Lung (tissue), 11 donors: ENCODE measurements at regions not wholly inside any gene's neighbourhood (a gene's known extent, or its start where the extent isn't known, plus 50 kb on each side); places are given as distances from the start of the nearest gene placed in this dataset.

Experiments
- ATAC-seq: fragments of 200-7000 bp; cut with Tn5 transposase; one replicate; pipeline ENCODE4 v1.9.1; 2020; ENCODE audit warnings: moderate number of reproducible peaks; ENCODE audit not compliant: insufficient read depth, low FRiP score
- DNase-seq, 3 donors: peaks; one replicate each; pipeline ENCODE4 v3.0.0-alpha.2; 2013 to 2017
- H3K27ac ChIP-seq, 2 donors: one replicate each; pipeline ENCODE4 v1.5.1; 2013; ENCODE audit warnings: mild to moderate bottlenecking in 2 of 2, moderate library complexity in 2 of 2, control low read depth in 1 of 2, inconsistent platforms in 1 of 2, low read depth in 1 of 2, low read length in 1 of 2
- H3K27me3 ChIP-seq, 3 donors: one replicate each; pipeline ENCODE4 v1.5.1; 2013; ENCODE audit warnings: low read length in 2 of 3; ENCODE audit not compliant: control insufficient read depth in 3 of 3, insufficient read depth in 3 of 3
- H3K36me3 ChIP-seq, 4 donors: one replicate each; pipeline ENCODE4 v1.5.1; 2013; ENCODE audit warnings: low read length in 4 of 4, mild to moderate bottlenecking in 1 of 4, moderate library complexity in 1 of 4; ENCODE audit not compliant: control insufficient read depth in 4 of 4, insufficient read depth in 4 of 4
- H3K4me1 ChIP-seq, 5 donors: one replicate each; pipeline ENCODE4 v1.5.1; 2013; ENCODE audit warnings: low read length in 5 of 5, mild to moderate bottlenecking in 2 of 5, moderate library complexity in 1 of 5; ENCODE audit not compliant: control insufficient read depth in 5 of 5, insufficient read depth in 5 of 5
- H3K4me3 ChIP-seq: one replicate; pipeline ENCODE4 v1.5.1; 2013; ENCODE audit warnings: mild to moderate bottlenecking, control low read depth, moderate library complexity
- H3K9ac ChIP-seq, 2 donors: one replicate each; pipeline ENCODE4 v1.5.1; 2013; ENCODE audit warnings: low read length in 2 of 2, control low read depth in 1 of 2; ENCODE audit not compliant: insufficient read depth in 1 of 2
- H3K9me3 ChIP-seq, 4 donors: one replicate each; pipeline ENCODE4 v1.5.1; 2013; ENCODE audit warnings: low read length in 3 of 4, mild to moderate bottlenecking in 1 of 4, moderate library complexity in 1 of 4; ENCODE audit not compliant: control insufficient read depth in 4 of 4, insufficient read depth in 3 of 4
- CTCF ChIP-seq: IDR thresholded peaks from 2 replicates; pipeline ENCODE4 v1.5.1; 2012; ENCODE audit warnings: mild to moderate bottlenecking; ENCODE audit errors: control extremely low read depth, extremely low read depth
- WGBS, 2 donors: extraction: QIAGEN DNeasy Blood & Tissue Kit; methylation state at CpG; one replicate each; pipeline ENCODE4 v1.1.7; 2013; 5-methylcytosine and 5-hydroxymethylcytosine counted together
- donor health status: control.
- donor health status: control.
- donor health status: Bipolar disorder and iron deficiency.
- donor health status: healthy.
- donor health status: DM: yes; HTN: yes; CAD: no.

GRCh38 chr11:11755871-11756270 lies 85.9 kb upstream of the USP47 start:
- no peaks in the 10 kb centered on the region for H3K27me3 ChIP-seq
- ATAC-seq (no peak), DNase-seq (no peak)
- no peak overlapping the region for H3K9ac ChIP-seq
- WGBS, 2 donors, result 84 to 88% methylated on average over 5 of the region's 5 CpGs
- no peaks in the 10 kb centered on the region for H3K4me1 ChIP-seq
- no peak overlapping the region for H3K27ac ChIP-seq
- H3K4me3 ChIP-seq, result no peak overlapping the region
- TF ChIP-seq CTCF, result no peak
- H3K9me3 ChIP-seq, result no peaks in the 10 kb centered on the region
- H3K36me3 ChIP-seq, result no peaks in the 10 kb centered on the region

- no peak for TF ChIP-seq CTCF
- 89 to 91% methylated on average over 3 of the region's 3 CpGs for WGBS, 2 donors
- ATAC-seq, result no peak
Observed at GRCh38 chr11:11752679-11753078, 89.1 kb upstream of the USP47 start.

GRCh38 chr11:11750017-11750878 lies 91.5 kb upstream of the USP47 start:
- Histone ChIP-seq H3K36me3 (no peaks in the 10 kb centered on the region), H3K4me1 (no peaks in the 10 kb centered on the region), H3K27me3 (no peaks in the 10 kb centered on the region), H3K9ac (no peak overlapping the region), H3K9me3 (no peaks in the 10 kb centered on the region), H3K27ac (no peak overlapping the region), H3K4me3 (no peak overlapping the region)
- DNase-seq (no peak), ATAC-seq (no peak)
- no peak for TF ChIP-seq CTCF
- 95 to 97% methylated on average over 2 of the region's 2 CpGs for WGBS, 2 donors

More at GRCh38 chr11:11752679-11753078, 89.1 kb upstream of the USP47 start:
- H3K4me1 ChIP-seq, result no peaks in the 10 kb centered on the region
- no peaks in the 10 kb centered on the region for H3K9me3 ChIP-seq
- H3K9ac ChIP-seq, result no peak overlapping the region
- no peak overlapping the region for H3K27ac ChIP-seq
- no peaks in the 10 kb centered on the region for H3K36me3 ChIP-seq
- DNase-seq, result no peak
- H3K4me3 ChIP-seq, result no peak overlapping the region
- no peaks in the 10 kb centered on the region for H3K27me3 ChIP-seq
